ENCODE measurements at regions not wholly inside any gene's neighbourhood (a gene's known extent, or its start where the extent isn't known, plus 50 kb on each side); places are given as distances from the start of the nearest gene placed in this dataset.
"Not testable (repeated sequence)": the region's sequence is repeated elsewhere in the genome, so short reads cannot be mapped to it uniquely, and the experiment has no call there.

- H3K4me3 ChIP-seq (ENCODE audit: extremely low read depth in 1 of 4, insufficient read depth in 2 of 4, low read depth in 3 of 4, low read length in 4 of 4), result no peak overlapping the region
- no peak overlapping the region for H3K4me2 ChIP-seq (ENCODE audit: insufficient read depth in 1 of 2, low read depth in 2 of 2, low read length in 2 of 2)
- H4K20me1 ChIP-seq (replicated peaks in 1 of 2; ENCODE audit: control insufficient read depth in 1 of 2, insufficient read depth in 2 of 2, low read length in 2 of 2), result no peaks in the 10 kb centered on the region
- H3K27me3 ChIP-seq (replicated peaks in 1 of 4; ENCODE audit: control insufficient read depth in 3 of 4, extremely low read depth in 1 of 4, insufficient read depth in 3 of 4, low read length in 3 of 4), result no peaks in the 10 kb centered on the region
- no peak overlapping the region for H4K91ac ChIP-seq (replicated peaks; ENCODE audit: insufficient read length, low read length)
- no peak overlapping the region for H3K56ac ChIP-seq (replicated peaks; ENCODE audit: insufficient read length, low read depth, low read length)
- no peak overlapping the region for H2BK120ac ChIP-seq (replicated peaks; ENCODE audit: low read depth, low read length)
- TF ChIP-seq TBP (IDR thresholded peaks at IDR 0.05; ENCODE audit: low read depth, low read length), result no peak
- peak; percentile 81 for TF ChIP-seq NANOG (IDR thresholded peaks at IDR 0.05; ENCODE audit: insufficient read depth, low read depth, low read length, poor library complexity, severe bottlenecking)
- no peak for DNase-seq (ENCODE audit: low read depth in 1 of 2, low spot score in 2 of 2)
- H3K23me2 ChIP-seq (ENCODE audit: low read depth, low read length), result no peaks in the 10 kb centered on the region
- H3K27ac ChIP-seq (ENCODE audit: low read depth, low read length), result no peak overlapping the region
- no peak overlapping the region for H3K4ac ChIP-seq (replicated peaks; ENCODE audit: insufficient read length, low read depth, low read length)
- H2BK5ac ChIP-seq (ENCODE audit: low read depth, low read length), result no peak overlapping the region
- no peak overlapping the region for H2BK20ac ChIP-seq (ENCODE audit: low read length)
- FAIRE-seq, result no peak
- peaks cover 0 to 4% (median 1%) of the 10 kb centered on the region in 4 experiments; a peak in 1 of 7 replicates for H3K4me1 ChIP-seq (replicated peaks in 1 of 4; ENCODE audit: control insufficient read depth in 3 of 4, insufficient read depth in 4 of 4, low read length in 3 of 4)
- no peak overlapping the region for H4K8ac ChIP-seq (ENCODE audit: extremely low read depth, insufficient read depth, low read length)
- H2AK5ac ChIP-seq (ENCODE audit: low read depth, low read length), result no peak overlapping the region
- CTCF ChIA-PET (ENCODE audit: partially characterized antibody), result no interaction called here
- no peak overlapping the region for H2AFZ ChIP-seq (ENCODE audit: low read length)
- no peaks in the 10 kb centered on the region for H3K79me1 ChIP-seq (ENCODE audit: low read depth, low read length)
- H3K9ac ChIP-seq (replicated peaks in 1 of 4; ENCODE audit: extremely low read depth in 1 of 4, low read depth in 3 of 4, low read length in 3 of 4), result no peak overlapping the region; a peak in 1 of 7 replicates
- 87% methylated on average over 3 of the region's 3 CpGs; no CpG with 5 or more reads in 1 of the 2 experiments for WGBS, 2 experiments (ENCODE audit: extremely low coverage in 1 of 2, insufficient coverage in 1 of 2, insufficient read length in 1 of 2, insufficient replicate concordance in 2 of 2, low coverage in 1 of 2, low lambda C conversion rate in 2 of 2, missing lambda C conversion rate in 1 of 2)
- POLR2A ChIA-PET (ENCODE audit: partially characterized antibody), result no interaction called here
- H3K23ac ChIP-seq (ENCODE audit: insufficient read length), result no peak overlapping the region
- no peak overlapping the region for H4K5ac ChIP-seq (ENCODE audit: insufficient read length, low read depth, low read length)
- H2BK12ac ChIP-seq (ENCODE audit: low read depth, low read length), result no peak overlapping the region
- no peaks in the 10 kb centered on the region for H3K79me2 ChIP-seq (ENCODE audit: control insufficient read depth in 1 of 2, insufficient read depth in 2 of 2, low read length in 2 of 2)
- H2BK15ac ChIP-seq (ENCODE audit: low read length), result no peak overlapping the region
- H3K9me3 ChIP-seq (ENCODE audit: insufficient read depth in 2 of 2, low read depth in 1 of 2, low read length in 1 of 2), result no peaks in the 10 kb centered on the region
- no peak overlapping the region for H3K14ac ChIP-seq (ENCODE audit: insufficient read length)
- H3K36me3 ChIP-seq (ENCODE audit: control insufficient read depth in 2 of 4, insufficient read depth in 4 of 4, low read length in 3 of 4), result no peaks in the 10 kb centered on the region
- no peak overlapping the region for H3K18ac ChIP-seq (ENCODE audit: extremely low read depth, low read length)
These were observed 1568.7 kb upstream of the CELF4 start for GRCh38 chr18:39134255-39134654.

GRCh38 chr18:39127538-39127937 lies 1561.9 kb upstream of the CELF4 start:
- H3K79me2 ChIP-seq (ENCODE audit: control insufficient read depth in 1 of 2, insufficient read depth in 2 of 2, low read length in 2 of 2); H3K4me2 ChIP-seq (ENCODE audit: insufficient read depth in 1 of 2, low read depth in 2 of 2, low read length in 2 of 2); H2BK20ac ChIP-seq (ENCODE audit: low read length); H4K8ac ChIP-seq (ENCODE audit: extremely low read depth, insufficient read depth, low read length); CTCF ChIA-PET (ENCODE audit: partially characterized antibody); H3K9ac ChIP-seq (replicated peaks in 1 of 4; ENCODE audit: extremely low read depth in 1 of 4, low read depth in 3 of 4, low read length in 3 of 4); H3K9me3 ChIP-seq (ENCODE audit: insufficient read depth in 2 of 2, low read depth in 1 of 2, low read length in 1 of 2); H2BK15ac ChIP-seq (ENCODE audit: low read length); H3K23ac ChIP-seq (ENCODE audit: insufficient read length); H3K23me2 ChIP-seq (ENCODE audit: low read depth, low read length); H2AFZ ChIP-seq (ENCODE audit: low read length); H2AK5ac ChIP-seq (ENCODE audit: low read depth, low read length); H2BK12ac ChIP-seq (ENCODE audit: low read depth, low read length); POLR2A ChIA-PET (ENCODE audit: partially characterized antibody); H4K20me1 ChIP-seq (replicated peaks in 1 of 2; ENCODE audit: control insufficient read depth in 1 of 2, insufficient read depth in 2 of 2, low read length in 2 of 2); H3K18ac ChIP-seq (ENCODE audit: extremely low read depth, low read length); H3K4me1 ChIP-seq (replicated peaks in 1 of 4; ENCODE audit: control insufficient read depth in 3 of 4, insufficient read depth in 4 of 4, low read length in 3 of 4); H3K36me3 ChIP-seq (ENCODE audit: control insufficient read depth in 2 of 4, insufficient read depth in 4 of 4, low read length in 3 of 4); H3K27ac ChIP-seq (ENCODE audit: low read depth, low read length); H3K4ac ChIP-seq (replicated peaks; ENCODE audit: insufficient read length, low read depth, low read length); H2BK5ac ChIP-seq (ENCODE audit: low read depth, low read length); FAIRE-seq; H3K14ac ChIP-seq (ENCODE audit: insufficient read length); H4K91ac ChIP-seq (replicated peaks; ENCODE audit: insufficient read length, low read length); H3K79me1 ChIP-seq (ENCODE audit: low read depth, low read length); DNase-seq (ENCODE audit: low read depth in 1 of 2, low spot score in 2 of 2); H4K5ac ChIP-seq (ENCODE audit: insufficient read length, low read depth, low read length); H2BK120ac ChIP-seq (replicated peaks; ENCODE audit: low read depth, low read length); H3K4me3 ChIP-seq (ENCODE audit: extremely low read depth in 1 of 4, insufficient read depth in 2 of 4, low read depth in 3 of 4, low read length in 4 of 4); H3K27me3 ChIP-seq (replicated peaks in 1 of 4; ENCODE audit: control insufficient read depth in 3 of 4, extremely low read depth in 1 of 4, insufficient read depth in 3 of 4, low read length in 3 of 4); H3K56ac ChIP-seq (replicated peaks; ENCODE audit: insufficient read length, low read depth, low read length): not testable (repeated sequence)
- 100% methylated on average over 3 of the region's 3 CpGs; no CpG with 5 or more reads in 1 of the 2 experiments for WGBS, 2 experiments (ENCODE audit: extremely low coverage in 1 of 2, insufficient coverage in 1 of 2, insufficient read length in 1 of 2, insufficient replicate concordance in 2 of 2, low coverage in 1 of 2, low lambda C conversion rate in 2 of 2, missing lambda C conversion rate in 1 of 2)

Data from H1 (cell line).